Neural progenitor cell (in vitro differentiated cells): ENCODE measurements at regions not wholly inside any gene's neighbourhood (a gene's known extent, or its start where the extent isn't known, plus 50 kb on each side); places are given as distances from the start of the nearest gene placed in this dataset.

Experiments
- DNase-seq: peaks from one replicate; pipeline ENCODE4 v3.0.0-alpha.2; 2016; ENCODE audit warnings: low spot score
- H2AFZ ChIP-seq: fragments of 200-600 bp; sonication (generic); replicated peaks from 2 replicates; pipeline ENCODE4 v1.6.1; 2016; ENCODE audit warnings: antibody characterized with exemption
- H3F3A ChIP-seq: fragments of 200-600 bp; sonication (generic); 2 replicates; pipeline ENCODE4 v1.6.1; 2016; ENCODE audit warnings: antibody characterized with exemption, low read depth
- H3K27ac ChIP-seq: fragments of 200-600 bp; sonication (generic); 2 replicates; pipeline ENCODE4 v1.5.1; 2016; ENCODE audit warnings: mild to moderate bottlenecking
- H3K27me3 ChIP-seq: fragments of 200-600 bp; sonication (generic); 2 replicates; pipeline ENCODE4 v1.6.1; 2016; ENCODE audit warnings: mild to moderate bottlenecking, moderate library complexity
- H3K36me3 ChIP-seq: fragments of 200-600 bp; sonication (generic); 2 replicates; pipeline ENCODE4 v1.5.1; 2016
- H3K4me1 ChIP-seq: fragments of 200-600 bp; sonication (generic); 2 replicates; pipeline ENCODE4 v1.6.1; 2016; ENCODE audit warnings: mixed run types
- H3K4me2 ChIP-seq: fragments of 200-600 bp; sonication (generic); 2 replicates; pipeline ENCODE4 v1.6.1; 2016
- H3K4me3 ChIP-seq: fragments of 200-600 bp; sonication (generic); 2 replicates; pipeline ENCODE4 v1.5.1; 2016
- H3K79me2 ChIP-seq: fragments of 200-600 bp; sonication (generic); 2 replicates; pipeline ENCODE4 v1.6.1; 2016; ENCODE audit warnings: low read depth
- H3K9ac ChIP-seq: fragments of 200-600 bp; sonication (generic); 2 replicates; pipeline ENCODE4 v1.6.1; 2016
- H3K9me3 ChIP-seq: fragments of 200-600 bp; sonication (generic); 2 replicates; pipeline ENCODE4 v1.5.1; 2016; ENCODE audit warnings: low read depth
- H4K20me1 ChIP-seq: fragments of 200-600 bp; sonication (generic); 2 replicates; pipeline ENCODE4 v1.6.1; 2016; ENCODE audit warnings: low read depth
- H3K27ac Mint-ChIP-seq: 3 replicates; pipeline ENCODE4 v1.8.0; 2021; ENCODE audit warnings: mixed read lengths
- H3K27me3 Mint-ChIP-seq: 2 replicates; pipeline ENCODE4 v1.8.0; 2022; ENCODE audit warnings: low read depth, mild to moderate bottlenecking, inconsistent platforms, moderate library complexity, mixed read lengths; ENCODE audit not compliant: insufficient read depth
- H3K36me3 Mint-ChIP-seq: 3 replicates; pipeline ENCODE4 v1.8.0; 2021; ENCODE audit warnings: mixed read lengths
- H3K4me1 Mint-ChIP-seq: 3 replicates; pipeline ENCODE4 v1.8.0; 2021; ENCODE audit warnings: mixed read lengths
- H3K4me3 Mint-ChIP-seq: 3 replicates; pipeline ENCODE4 v1.8.0; 2021; ENCODE audit warnings: mild to moderate bottlenecking, moderate library complexity, mixed read lengths
- H3K9me3 Mint-ChIP-seq: 3 replicates; pipeline ENCODE4 v1.8.0; 2020; ENCODE audit warnings: mixed read lengths
- EZH2 ChIP-seq: fragments of 200-600 bp; sonication (generic); IDR thresholded peaks from 2 replicates; pipeline ENCODE4 v1.6.1; 2017; ENCODE audit warnings: antibody characterized with exemption, mild to moderate bottlenecking, moderate library complexity
- EZH2phosphoT487 ChIP-seq: fragments of 200-600 bp; sonication (generic); IDR thresholded peaks from 2 replicates; pipeline ENCODE4 v1.6.1; 2017; ENCODE audit warnings: antibody characterized with exemption
- TF ChIP-seq, protein P1 (sequence below): fragments of 200-600 bp; sonication (generic); IDR thresholded peaks from 2 replicates; pipeline ENCODE4 v1.5.1; 2017; ENCODE audit warnings: antibody characterized with exemption, mild to moderate bottlenecking

DNA sequence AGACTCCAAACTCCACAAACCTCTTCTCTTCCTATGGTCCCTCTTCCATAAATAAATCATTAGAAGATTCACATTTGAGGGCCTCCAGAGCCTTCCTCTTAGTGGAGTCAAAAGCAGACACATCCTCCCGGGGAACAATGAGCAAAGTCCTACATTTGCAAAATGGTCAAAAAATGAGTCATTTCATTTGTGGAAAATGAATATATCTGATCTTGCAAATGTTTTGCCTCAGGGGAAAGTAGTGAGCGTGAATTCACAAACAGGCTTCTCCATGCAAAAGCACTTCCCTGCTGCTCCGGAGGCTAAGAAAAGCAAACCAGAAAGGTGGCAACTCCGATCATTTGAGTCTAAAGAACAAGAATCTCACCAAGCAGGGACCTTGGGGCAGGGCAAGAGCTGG lies 86.7 kb upstream of the IQSEC1 start:
- no peaks in the 10 kb centered on the region for H3K36me3 ChIP-seq
- H3K4me3 ChIP-seq: no peak overlapping the region
- no peaks in the 10 kb centered on the region for H3K9me3 ChIP-seq
- H3K4me1 Mint-ChIP-seq: peaks cover 46% of the 10 kb centered on the region
- H3K9me3 Mint-ChIP-seq: peaks cover 15% of the 10 kb centered on the region
- H3K4me1 ChIP-seq: peaks cover 19% of the 10 kb centered on the region
- H3K4me2 ChIP-seq: no peak overlapping the region
- no peaks in the 10 kb centered on the region for H4K20me1 ChIP-seq
- DNase-seq: no peak
- no peak overlapping the region for H3K27ac ChIP-seq
- H3K36me3 Mint-ChIP-seq: peaks cover 2% of the 10 kb centered on the region
- no peaks in the 10 kb centered on the region for H3K27me3 Mint-ChIP-seq
- H3K27me3 ChIP-seq: no peaks in the 10 kb centered on the region
- H3K4me3 Mint-ChIP-seq: no peak overlapping the region
- no peaks in the 10 kb centered on the region for H3K79me2 ChIP-seq
- no peak overlapping the region for H2AFZ ChIP-seq
- no peak overlapping the region for H3K9ac ChIP-seq
- H3K27ac Mint-ChIP-seq: no peak overlapping the region
- TF ChIP-seq, protein P1, sequence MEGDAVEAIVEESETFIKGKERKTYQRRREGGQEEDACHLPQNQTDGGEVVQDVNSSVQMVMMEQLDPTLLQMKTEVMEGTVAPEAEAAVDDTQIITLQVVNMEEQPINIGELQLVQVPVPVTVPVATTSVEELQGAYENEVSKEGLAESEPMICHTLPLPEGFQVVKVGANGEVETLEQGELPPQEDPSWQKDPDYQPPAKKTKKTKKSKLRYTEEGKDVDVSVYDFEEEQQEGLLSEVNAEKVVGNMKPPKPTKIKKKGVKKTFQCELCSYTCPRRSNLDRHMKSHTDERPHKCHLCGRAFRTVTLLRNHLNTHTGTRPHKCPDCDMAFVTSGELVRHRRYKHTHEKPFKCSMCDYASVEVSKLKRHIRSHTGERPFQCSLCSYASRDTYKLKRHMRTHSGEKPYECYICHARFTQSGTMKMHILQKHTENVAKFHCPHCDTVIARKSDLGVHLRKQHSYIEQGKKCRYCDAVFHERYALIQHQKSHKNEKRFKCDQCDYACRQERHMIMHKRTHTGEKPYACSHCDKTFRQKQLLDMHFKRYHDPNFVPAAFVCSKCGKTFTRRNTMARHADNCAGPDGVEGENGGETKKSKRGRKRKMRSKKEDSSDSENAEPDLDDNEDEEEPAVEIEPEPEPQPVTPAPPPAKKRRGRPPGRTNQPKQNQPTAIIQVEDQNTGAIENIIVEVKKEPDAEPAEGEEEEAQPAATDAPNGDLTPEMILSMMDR: no peak
- TF ChIP-seq EZH2 (no peak), EZH2phosphoT487 (no peak)
- H3F3A ChIP-seq: peaks cover 6% of the 10 kb centered on the region

DNA sequence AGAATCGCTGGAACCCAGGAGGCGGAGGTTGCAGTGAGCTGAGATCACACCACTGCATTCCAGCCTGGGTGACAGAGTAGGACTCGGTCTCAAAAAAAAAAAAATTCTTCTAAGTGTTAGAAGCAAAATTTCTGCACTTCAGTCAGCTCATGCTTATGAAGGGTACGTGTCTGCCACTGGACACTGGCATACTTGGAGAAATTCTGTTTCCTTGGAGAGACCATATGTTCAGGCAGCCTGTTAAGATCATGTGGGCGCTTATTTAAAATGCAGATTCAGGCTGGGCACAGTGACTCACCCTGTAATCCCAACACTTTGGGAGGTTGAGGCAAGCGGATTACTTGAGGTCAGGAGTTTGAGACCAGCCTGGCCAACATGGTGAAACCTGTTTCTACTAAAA lies 85.6 kb upstream of the IQSEC1 start:
- Histone ChIP-seq H3K4me3 (no peak overlapping the region), H3K9ac (no peak overlapping the region), H3K4me1 (peaks cover 19% of the 10 kb centered on the region), H3K27me3 (no peaks in the 10 kb centered on the region), H3F3A (no peaks in the 10 kb centered on the region), H3K79me2 (no peaks in the 10 kb centered on the region), H4K20me1 (no peaks in the 10 kb centered on the region), H3K36me3 (no peaks in the 10 kb centered on the region), H2AFZ (no peak overlapping the region), H3K4me2 (no peak overlapping the region), H3K27ac (no peak overlapping the region), H3K9me3 (no peaks in the 10 kb centered on the region)
- DNase-seq: no peak
- Mint-ChIP-seq H3K4me3 (no peak overlapping the region), H3K27ac (no peak overlapping the region), H3K27me3 (no peaks in the 10 kb centered on the region), H3K9me3 (peaks cover 21% of the 10 kb centered on the region), H3K4me1 (peaks cover 38% of the 10 kb centered on the region), H3K36me3 (peaks cover 2% of the 10 kb centered on the region)
- TF ChIP-seq EZH2phosphoT487: no peak
- TF ChIP-seq, protein P1: no peak
- TF ChIP-seq EZH2: no peak

DNA sequence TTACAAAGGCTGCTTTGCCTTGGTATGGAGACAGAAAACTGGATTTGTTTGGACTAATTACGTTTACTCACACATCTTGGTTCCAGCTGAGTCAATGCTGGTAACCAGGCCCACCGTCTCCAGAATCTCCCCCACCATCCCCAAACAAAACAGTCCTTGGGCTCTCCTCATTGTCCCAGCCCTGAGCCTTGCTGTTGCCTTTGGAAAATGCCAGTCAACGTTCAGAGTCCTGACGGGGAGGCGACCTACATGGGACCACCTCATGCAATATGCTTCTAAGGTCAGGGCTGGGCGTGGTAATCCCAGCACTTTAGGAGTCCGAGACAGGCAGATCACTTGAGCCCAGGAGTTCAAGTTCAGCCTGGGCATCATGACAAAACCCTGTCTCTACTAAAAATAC lies 85.2 kb upstream of the IQSEC1 start:
- no peaks in the 10 kb centered on the region for H3K27me3 ChIP-seq
- H3K4me2 ChIP-seq: no peak overlapping the region
- no peaks in the 10 kb centered on the region for H3K79me2 ChIP-seq
- no peak overlapping the region for H3K9ac ChIP-seq
- DNase-seq: no peak
- TF ChIP-seq, protein P1: no peak
- TF ChIP-seq EZH2phosphoT487 (no peak), EZH2 (no peak)
- Mint-ChIP-seq H3K27ac (no peak overlapping the region), H3K4me1 (peaks cover 38% of the 10 kb centered on the region), H3K4me3 (no peak overlapping the region), H3K27me3 (peaks cover 3% of the 10 kb centered on the region), H3K36me3 (peaks cover 2% of the 10 kb centered on the region), H3K9me3 (peaks cover 21% of the 10 kb centered on the region)
- no peaks in the 10 kb centered on the region for H3K9me3 ChIP-seq
- H4K20me1 ChIP-seq: no peaks in the 10 kb centered on the region
- no peak overlapping the region for H2AFZ ChIP-seq
- peaks cover 19% of the 10 kb centered on the region for H3K4me1 ChIP-seq
- H3F3A ChIP-seq: no peaks in the 10 kb centered on the region
- no peak overlapping the region for H3K4me3 ChIP-seq
- H3K27ac ChIP-seq: no peak overlapping the region
- no peaks in the 10 kb centered on the region for H3K36me3 ChIP-seq

DNA sequence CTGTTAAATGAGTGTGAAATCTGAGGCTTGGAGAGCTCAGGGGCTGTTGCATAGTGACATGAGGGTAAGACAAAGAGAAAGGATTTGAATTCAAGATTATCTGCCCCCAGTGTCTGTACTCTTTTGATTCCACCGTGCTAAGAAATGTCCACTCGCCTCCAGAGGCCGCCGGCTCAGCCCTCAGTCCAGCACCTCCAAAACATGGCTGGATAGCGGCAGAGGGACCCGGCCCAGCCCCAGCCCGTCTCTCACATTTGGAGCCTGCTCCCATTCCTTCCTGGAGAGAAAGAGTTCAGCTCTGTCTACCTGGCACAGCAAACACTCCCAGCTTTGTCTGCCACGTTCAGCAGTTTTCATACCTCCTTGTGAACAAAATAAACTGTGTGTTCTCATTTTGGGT lies 84.8 kb upstream of the IQSEC1 start:
- Histone ChIP-seq H3K4me2 (no peak overlapping the region), H3K9ac (no peak overlapping the region), H3K27me3 (no peaks in the 10 kb centered on the region), H3K79me2 (no peaks in the 10 kb centered on the region), H3K27ac (no peak overlapping the region), H3K9me3 (no peaks in the 10 kb centered on the region), H4K20me1 (no peaks in the 10 kb centered on the region), H3K36me3 (no peaks in the 10 kb centered on the region), H2AFZ (no peak overlapping the region), H3K4me3 (no peak overlapping the region), H3F3A (no peaks in the 10 kb centered on the region), H3K4me1 (peaks cover 19% of the 10 kb centered on the region)
- no peak for DNase-seq
- Mint-ChIP-seq H3K27me3 (peaks cover 3% of the 10 kb centered on the region), H3K4me1 (peaks cover 38% of the 10 kb centered on the region), H3K36me3 (peaks cover 2% of the 10 kb centered on the region), H3K9me3 (peaks cover 21% of the 10 kb centered on the region), H3K4me3 (no peak overlapping the region), H3K27ac (no peak overlapping the region)
- TF ChIP-seq, protein P1: no peak
